ENCODE measurements at regions not wholly inside any gene's neighbourhood (a gene's known extent, or its start where the extent isn't known, plus 50 kb on each side); places are given as distances from the start of the nearest gene placed in this dataset.

- no peak for DNase-seq (ENCODE audit: unreplicated experiment)
- POLR2A ChIA-PET, result no interaction called here
- Mint-ChIP-seq H3K4me1 (ENCODE audit: insufficient read depth, unreplicated experiment) (no peaks in the 10 kb centered on the region), H3K36me3 (ENCODE audit: insufficient read depth, unreplicated experiment) (no peaks in the 10 kb centered on the region), H3K9me3 (ENCODE audit: unreplicated experiment) (no peaks in the 10 kb centered on the region), H3K27me3 (ENCODE audit: insufficient read depth, unreplicated experiment) (peaks cover 48% of the 10 kb centered on the region), H3K27ac (ENCODE audit: low read depth, unreplicated experiment) (no peak overlapping the region), H3K4me3 (ENCODE audit: unreplicated experiment) (no peak overlapping the region)
- CTCF ChIA-PET, result no interaction called here
- intact Hi-C loops (cut with micrococcal nuclease), result no loop called here
- no peak for TF ChIP-seq CTCF (IDR thresholded peaks at IDR 0.05; ENCODE audit: unreplicated experiment)
- no TSS peak for BruUV-seq (replicated peaks)
Observed at GRCh38 chr3:148500881-148501280, 196.8 kb upstream of the AGTR1 start.

GRCh38 chr3:148510116-148510515 lies 187.6 kb upstream of the AGTR1 start:
- no peaks in the 10 kb centered on the region for H3K9me3 Mint-ChIP-seq (ENCODE audit: unreplicated experiment)
- BruUV-seq (replicated peaks), result no TSS peak

GRCh38 chr3:148510561-148510960 lies 187.1 kb upstream of the AGTR1 start:
- DNase-seq (ENCODE audit: unreplicated experiment), result no peak
- ChIA-PET CTCF (no interaction called here), POLR2A (no interaction called here)
- no peak overlapping the region for H3K27ac Mint-ChIP-seq (ENCODE audit: low read depth, unreplicated experiment)
- H3K4me1 Mint-ChIP-seq (ENCODE audit: insufficient read depth, unreplicated experiment), result no peaks in the 10 kb centered on the region
- BruUV-seq (replicated peaks), result no TSS peak
- H3K9me3 Mint-ChIP-seq (ENCODE audit: unreplicated experiment), result no peaks in the 10 kb centered on the region
- TF ChIP-seq CTCF (IDR thresholded peaks at IDR 0.05; ENCODE audit: unreplicated experiment), result no peak
- H3K4me3 Mint-ChIP-seq (ENCODE audit: unreplicated experiment), result no peak overlapping the region
- H3K27me3 Mint-ChIP-seq (ENCODE audit: insufficient read depth, unreplicated experiment), result no peaks in the 10 kb centered on the region
- intact Hi-C loops (cut with micrococcal nuclease), result no loop called here
- H3K36me3 Mint-ChIP-seq (ENCODE audit: insufficient read depth, unreplicated experiment), result no peaks in the 10 kb centered on the region

More at GRCh38 chr3:148510116-148510515, 187.6 kb upstream of the AGTR1 start:
- ChIA-PET POLR2A (no interaction called here), CTCF (no interaction called here)
- TF ChIP-seq CTCF (IDR thresholded peaks at IDR 0.05; ENCODE audit: unreplicated experiment), result no peak
- Mint-ChIP-seq H3K36me3 (ENCODE audit: insufficient read depth, unreplicated experiment) (no peaks in the 10 kb centered on the region), H3K27me3 (ENCODE audit: insufficient read depth, unreplicated experiment) (no peaks in the 10 kb centered on the region), H3K27ac (ENCODE audit: low read depth, unreplicated experiment) (no peak overlapping the region), H3K4me1 (ENCODE audit: insufficient read depth, unreplicated experiment) (no peaks in the 10 kb centered on the region), H3K4me3 (ENCODE audit: unreplicated experiment) (no peak overlapping the region)
- DNase-seq (ENCODE audit: unreplicated experiment), result no peak
- intact Hi-C loops (cut with micrococcal nuclease), result no loop called here

GRCh38 chr3:148512648-148513047 lies 185.1 kb upstream of the AGTR1 start:
- no TSS peak for BruUV-seq (replicated peaks)
- no peaks in the 10 kb centered on the region for H3K27me3 Mint-ChIP-seq (ENCODE audit: insufficient read depth, unreplicated experiment)
- no peak for TF ChIP-seq CTCF (IDR thresholded peaks at IDR 0.05; ENCODE audit: unreplicated experiment)
- DNase-seq (ENCODE audit: unreplicated experiment), result no peak
- no peaks in the 10 kb centered on the region for H3K36me3 Mint-ChIP-seq (ENCODE audit: insufficient read depth, unreplicated experiment)
- no peaks in the 10 kb centered on the region for H3K4me1 Mint-ChIP-seq (ENCODE audit: insufficient read depth, unreplicated experiment)
- POLR2A ChIA-PET, result no interaction called here
- no peaks in the 10 kb centered on the region for H3K9me3 Mint-ChIP-seq (ENCODE audit: unreplicated experiment)
- H3K27ac Mint-ChIP-seq (ENCODE audit: low read depth, unreplicated experiment), result no peak overlapping the region
- intact Hi-C loops (cut with micrococcal nuclease), result no loop called here
- CTCF ChIA-PET, result no interaction called here
- H3K4me3 Mint-ChIP-seq (ENCODE audit: unreplicated experiment), result no peak overlapping the region
